Osteocyte (in vitro differentiated cells): ENCODE measurements at regions not wholly inside any gene's neighbourhood (a gene's known extent, or its start where the extent isn't known, plus 50 kb on each side); places are given as distances from the start of the nearest gene placed in this dataset.

ENCODE experiments used
- DNase-seq: peaks from one replicate; pipeline ENCODE4 v3.0.0; 2021; ENCODE audit warnings: mixed read lengths; ENCODE audit not compliant: unreplicated experiment; ENCODE audit errors: extremely low spot score
- H3K27ac Mint-ChIP-seq: one replicate; pipeline ENCODE4 v1.8.0; 2021; ENCODE audit warnings: mild to moderate bottlenecking, mixed read lengths; ENCODE audit not compliant: unreplicated experiment
- H3K27me3 Mint-ChIP-seq: one replicate; pipeline ENCODE4 v1.8.0; 2021; ENCODE audit warnings: mixed read lengths; ENCODE audit not compliant: unreplicated experiment
- H3K36me3 Mint-ChIP-seq: one replicate; pipeline ENCODE4 v1.8.0; 2021; ENCODE audit warnings: mixed read lengths; ENCODE audit not compliant: unreplicated experiment
- H3K4me1 Mint-ChIP-seq: one replicate; pipeline ENCODE4 v1.8.0; 2021; ENCODE audit warnings: mixed read lengths; ENCODE audit not compliant: unreplicated experiment
- H3K4me3 Mint-ChIP-seq: one replicate; pipeline ENCODE4 v1.8.0; 2021; ENCODE audit warnings: mild to moderate bottlenecking, moderate library complexity, mixed read lengths; ENCODE audit not compliant: unreplicated experiment
- H3K9me3 Mint-ChIP-seq: one replicate; pipeline ENCODE4 v1.8.0; 2021; ENCODE audit warnings: mixed read lengths; ENCODE audit not compliant: unreplicated experiment
- TF ChIP-seq, protein P1 (sequence below): fragments of 200-600 bp; sonication (generic); IDR thresholded peaks from 2 replicates; pipeline ENCODE4 v1.5.0; 2021; ENCODE audit warnings: antibody characterized with exemption, mild to moderate bottlenecking, moderate library complexity

DNA sequence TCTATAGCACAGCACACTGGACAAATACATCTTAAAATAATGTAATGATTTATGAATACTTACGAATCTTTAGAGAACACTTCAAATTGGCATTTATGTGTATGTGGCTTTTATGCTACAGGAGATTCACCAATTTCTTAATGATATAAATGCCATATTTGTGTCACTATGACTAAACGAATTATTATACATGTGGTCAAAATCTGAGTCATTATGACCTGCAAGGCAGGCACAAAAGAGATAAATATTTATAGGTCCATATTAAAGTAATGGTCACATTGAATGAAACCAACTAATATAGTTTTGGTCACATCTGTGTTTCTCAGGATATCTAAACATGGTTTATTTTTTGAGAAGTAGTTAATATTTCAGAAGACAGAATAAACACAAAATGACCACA lies 232.3 kb upstream of the SEMA6D start:
- TF ChIP-seq, protein P1, sequence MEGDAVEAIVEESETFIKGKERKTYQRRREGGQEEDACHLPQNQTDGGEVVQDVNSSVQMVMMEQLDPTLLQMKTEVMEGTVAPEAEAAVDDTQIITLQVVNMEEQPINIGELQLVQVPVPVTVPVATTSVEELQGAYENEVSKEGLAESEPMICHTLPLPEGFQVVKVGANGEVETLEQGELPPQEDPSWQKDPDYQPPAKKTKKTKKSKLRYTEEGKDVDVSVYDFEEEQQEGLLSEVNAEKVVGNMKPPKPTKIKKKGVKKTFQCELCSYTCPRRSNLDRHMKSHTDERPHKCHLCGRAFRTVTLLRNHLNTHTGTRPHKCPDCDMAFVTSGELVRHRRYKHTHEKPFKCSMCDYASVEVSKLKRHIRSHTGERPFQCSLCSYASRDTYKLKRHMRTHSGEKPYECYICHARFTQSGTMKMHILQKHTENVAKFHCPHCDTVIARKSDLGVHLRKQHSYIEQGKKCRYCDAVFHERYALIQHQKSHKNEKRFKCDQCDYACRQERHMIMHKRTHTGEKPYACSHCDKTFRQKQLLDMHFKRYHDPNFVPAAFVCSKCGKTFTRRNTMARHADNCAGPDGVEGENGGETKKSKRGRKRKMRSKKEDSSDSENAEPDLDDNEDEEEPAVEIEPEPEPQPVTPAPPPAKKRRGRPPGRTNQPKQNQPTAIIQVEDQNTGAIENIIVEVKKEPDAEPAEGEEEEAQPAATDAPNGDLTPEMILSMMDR: no peak
- Mint-ChIP-seq H3K9me3 (no peaks in the 10 kb centered on the region), H3K4me1 (no peaks in the 10 kb centered on the region)

DNA sequence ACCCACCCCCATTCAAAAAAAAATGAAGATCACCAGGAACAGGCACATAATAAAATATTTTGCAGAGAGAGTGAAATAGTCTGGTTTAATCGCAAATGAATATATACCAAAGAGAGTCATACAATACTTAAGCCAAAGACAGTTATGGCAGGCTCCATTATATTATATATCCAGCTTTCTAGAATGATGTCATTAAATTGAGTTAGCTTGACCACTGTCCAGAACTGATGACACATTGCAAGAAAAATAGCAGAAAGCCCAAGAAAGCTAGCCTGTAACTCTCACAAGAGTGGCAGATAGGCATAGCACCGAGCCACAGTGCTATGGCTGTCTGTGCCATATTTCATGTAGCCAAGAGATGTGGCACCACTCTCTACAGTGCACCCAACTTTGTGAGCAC lies 231.9 kb upstream of the SEMA6D start:
- H3K36me3 Mint-ChIP-seq: no peaks in the 10 kb centered on the region
- H3K27ac Mint-ChIP-seq: no peak overlapping the region
- no peak overlapping the region for H3K4me3 Mint-ChIP-seq
- H3K4me1 Mint-ChIP-seq: no peaks in the 10 kb centered on the region
- H3K9me3 Mint-ChIP-seq: no peaks in the 10 kb centered on the region
- H3K27me3 Mint-ChIP-seq: no peaks in the 10 kb centered on the region
- no peak for DNase-seq
- TF ChIP-seq, protein P1: no peak

More for the DNA sequence above, 232.3 kb upstream of the SEMA6D start:
- H3K27ac Mint-ChIP-seq: no peak overlapping the region
- H3K36me3 Mint-ChIP-seq: no peaks in the 10 kb centered on the region
- no peak overlapping the region for H3K4me3 Mint-ChIP-seq
- DNase-seq: no peak
- H3K27me3 Mint-ChIP-seq: no peaks in the 10 kb centered on the region

DNA sequence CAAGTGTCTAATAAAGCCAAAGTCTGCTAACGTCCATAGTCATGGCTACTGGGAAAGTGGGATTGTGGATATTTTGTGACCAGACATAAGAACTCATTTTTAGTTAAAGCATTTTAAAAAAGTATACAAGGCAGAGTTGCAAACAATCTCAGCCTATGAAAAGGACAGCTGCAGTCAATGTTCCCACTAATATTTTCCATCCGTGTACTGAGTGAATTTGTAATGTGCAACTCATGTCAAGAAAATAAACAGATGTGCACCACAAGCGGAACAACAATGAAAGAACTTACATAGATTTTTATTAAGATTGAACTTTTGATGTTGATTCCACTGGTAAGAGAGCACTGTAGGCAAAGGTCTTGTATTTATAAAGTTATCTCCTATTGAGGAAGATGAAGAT lies 231.3 kb upstream of the SEMA6D start:
- Mint-ChIP-seq H3K27ac (no peak overlapping the region), H3K27me3 (no peaks in the 10 kb centered on the region), H3K4me1 (no peaks in the 10 kb centered on the region), H3K36me3 (no peaks in the 10 kb centered on the region), H3K9me3 (no peaks in the 10 kb centered on the region), H3K4me3 (no peak overlapping the region)
- DNase-seq: no peak
- TF ChIP-seq, protein P1: no peak

DNA sequence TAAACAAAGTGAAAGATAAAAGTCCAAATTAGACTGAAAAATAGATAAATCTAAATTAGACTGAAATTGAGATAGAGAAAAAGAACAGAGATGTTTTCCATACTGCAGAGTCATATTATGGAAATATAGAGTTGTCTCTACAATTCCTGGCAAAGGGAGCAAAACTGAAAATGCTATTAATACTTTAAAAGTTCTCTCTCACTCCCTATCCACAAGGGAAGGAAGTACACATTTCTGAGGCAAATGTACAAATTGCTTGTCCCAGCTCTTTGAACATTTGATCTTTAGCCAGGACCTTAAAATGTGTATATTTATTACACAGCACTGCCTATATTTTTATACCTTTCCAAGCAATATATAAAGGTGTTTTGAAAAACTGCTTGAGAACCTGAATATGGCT lies 225.1 kb upstream of the SEMA6D start:
- H3K27me3 Mint-ChIP-seq: peaks cover 13% of the 10 kb centered on the region
- no peaks in the 10 kb centered on the region for H3K4me1 Mint-ChIP-seq
- no peak overlapping the region for H3K4me3 Mint-ChIP-seq
- DNase-seq: no peak
- no peaks in the 10 kb centered on the region for H3K9me3 Mint-ChIP-seq
- TF ChIP-seq, protein P1: no peak
- no peaks in the 10 kb centered on the region for H3K36me3 Mint-ChIP-seq
- H3K27ac Mint-ChIP-seq: no peak overlapping the region

DNA sequence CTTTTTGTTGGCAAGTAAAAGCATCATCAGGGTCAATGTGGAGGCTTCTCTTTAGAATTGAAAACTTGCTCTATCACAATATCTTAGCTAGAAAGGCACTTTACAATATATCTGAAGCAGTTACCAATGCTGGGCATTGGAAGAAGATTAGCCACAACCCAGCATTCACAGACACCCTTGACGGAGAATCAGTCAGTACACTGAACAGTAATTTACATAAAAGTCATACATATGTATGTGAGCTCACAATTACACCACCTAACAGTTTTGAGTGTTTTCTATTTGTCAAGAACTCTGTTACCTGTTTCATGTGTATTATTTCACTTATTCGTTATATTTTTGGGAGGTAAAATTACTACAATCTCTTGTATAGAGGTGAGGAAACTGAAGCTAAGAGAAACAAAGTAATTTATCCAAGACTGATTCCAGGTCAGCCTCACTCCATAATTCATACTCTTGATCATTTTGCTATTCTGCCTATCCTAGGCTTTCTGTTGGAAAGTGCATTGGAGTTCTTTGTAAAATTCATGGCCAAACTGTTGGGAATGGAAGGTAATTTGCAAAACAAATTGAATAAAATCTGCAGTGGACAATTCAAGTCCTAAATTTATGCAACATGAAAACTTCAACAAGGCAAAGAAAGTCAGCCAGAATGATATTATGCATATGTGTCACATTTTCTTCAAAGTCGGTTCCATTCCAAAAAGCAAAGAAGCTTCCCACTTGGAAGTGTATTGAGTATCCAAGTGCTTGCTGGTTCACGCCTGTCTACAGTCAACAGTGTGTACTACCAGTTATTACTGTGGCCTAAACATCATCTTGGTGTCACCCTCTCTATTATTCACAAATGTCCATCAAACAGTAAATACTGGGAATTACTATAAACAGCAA lies 223.7 kb upstream of the SEMA6D start:
- H3K4me3 Mint-ChIP-seq: no peak overlapping the region
- no peak overlapping the region for H3K27ac Mint-ChIP-seq
- H3K4me1 Mint-ChIP-seq: no peaks in the 10 kb centered on the region
- H3K36me3 Mint-ChIP-seq: no peaks in the 10 kb centered on the region
- no peak for DNase-seq
- TF ChIP-seq, protein P1: no peak
- H3K27me3 Mint-ChIP-seq: peaks cover 13% of the 10 kb centered on the region
- H3K9me3 Mint-ChIP-seq: no peaks in the 10 kb centered on the region
